NCI-H82 (cell line): ENCODE measurements at regions not wholly inside any gene's neighbourhood (a gene's known extent, or its start where the extent isn't known, plus 50 kb on each side); places are given as distances from the start of the nearest gene placed in this dataset.
A peak's percentile ranks its signal among the peaks of the same experiment; 100 is the strongest.

Experiments
- DNase-seq: peaks from one replicate; lab custom pipeline; 2025; lab: John Stamatoyannopoulos, UW

DNA sequence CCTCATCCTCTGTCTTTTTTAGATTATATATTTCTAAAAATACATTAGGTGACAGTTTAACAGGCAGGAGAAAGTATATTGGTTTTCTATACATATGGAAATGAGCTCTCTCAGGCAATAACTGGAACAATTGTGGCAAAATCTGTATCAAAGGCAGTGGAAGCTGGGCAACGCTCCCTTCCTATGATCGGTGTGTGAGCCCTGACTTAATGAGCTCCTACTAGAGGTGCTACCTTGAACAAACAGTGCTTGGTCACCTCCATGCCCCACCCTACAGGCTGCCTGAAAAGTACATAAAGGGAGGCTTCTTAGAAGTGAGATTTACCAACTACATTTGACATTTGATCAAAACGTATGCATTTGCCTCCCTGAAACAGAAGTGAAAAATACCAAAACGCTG is 185.3 kb downstream of the EFNB2 start:
- no peak for DNase-seq

DNA sequence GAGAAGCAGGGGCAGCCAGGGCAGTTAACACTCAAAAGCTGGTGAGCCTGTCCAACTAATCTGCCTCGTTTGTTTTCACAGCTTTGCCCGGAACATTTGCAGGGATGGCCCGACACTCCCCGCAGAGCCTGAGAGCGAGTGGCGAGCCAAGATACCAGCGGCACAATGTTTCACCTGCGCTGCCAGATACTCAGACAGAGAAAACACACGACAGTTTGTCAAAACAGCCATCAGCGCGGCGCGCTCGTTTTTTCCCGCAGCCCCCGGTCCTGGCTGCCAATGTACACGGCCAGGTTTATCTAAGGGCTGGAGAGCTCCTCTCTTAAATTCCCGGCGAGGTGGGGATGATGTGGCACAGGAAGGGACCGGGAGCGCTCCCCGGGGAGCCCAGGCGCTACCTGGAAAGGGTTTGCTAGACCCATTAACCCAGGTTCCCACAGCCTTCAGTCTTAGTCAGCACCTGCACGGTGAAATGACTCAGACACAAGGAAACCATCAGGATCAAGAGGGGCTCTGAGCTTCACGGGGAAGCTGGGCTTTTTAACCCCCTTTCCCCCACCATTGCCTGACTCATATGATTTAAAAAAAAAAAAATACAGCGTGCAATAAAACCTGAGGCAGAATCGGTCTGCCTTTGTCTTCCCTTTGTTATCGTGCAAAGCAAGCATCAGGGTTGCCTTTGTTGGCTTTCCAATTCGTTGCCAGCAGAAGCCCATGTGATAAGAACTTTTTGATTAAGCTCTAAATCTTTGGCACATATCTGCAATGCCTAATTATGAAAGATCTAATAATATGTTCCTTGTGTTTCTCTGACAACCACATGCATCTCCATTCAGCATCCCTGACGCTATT is 186.2 kb downstream of the EFNB2 start:
- DNase-seq: peak; percentile 66

DNA sequence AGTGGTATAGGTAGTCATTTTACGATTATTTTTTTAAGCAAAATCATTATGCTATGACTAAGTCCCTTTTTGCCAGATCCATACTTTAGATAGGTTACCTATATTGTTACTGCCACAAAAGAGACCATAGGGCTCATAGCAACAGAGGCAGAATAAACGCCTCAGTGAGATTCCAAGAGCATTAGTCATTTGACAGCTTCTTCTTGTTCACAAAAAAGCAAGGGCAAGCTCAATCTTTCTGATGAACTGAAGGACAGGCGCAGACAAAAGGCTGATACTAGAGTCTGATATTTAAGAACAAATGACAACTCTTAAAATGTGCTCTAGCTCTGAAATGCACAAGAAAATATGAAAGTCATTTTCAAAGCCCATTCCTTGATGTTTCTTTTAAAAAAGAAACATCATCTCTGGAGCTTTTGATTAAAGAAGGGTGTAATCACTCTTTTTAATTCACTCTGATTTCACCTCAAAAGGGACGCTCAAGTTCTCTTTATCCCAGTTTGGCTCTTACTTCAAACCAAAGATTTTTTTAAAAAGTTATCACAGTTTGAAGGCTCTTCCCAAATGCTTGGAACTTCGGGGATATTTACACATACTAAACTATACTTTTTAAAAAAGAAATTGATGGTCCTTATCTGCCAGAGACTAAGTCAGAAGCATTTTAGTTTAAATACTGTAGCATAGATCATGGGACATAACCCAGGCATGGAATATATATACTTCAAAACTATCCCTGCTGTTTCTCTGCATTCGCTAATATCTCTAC is 187.2 kb downstream of the EFNB2 start:
- DNase-seq: no peak

GRCh38 chr13:106344342-106344741 is 191.1 kb downstream of the EFNB2 start:
- no peak for DNase-seq

DNA sequence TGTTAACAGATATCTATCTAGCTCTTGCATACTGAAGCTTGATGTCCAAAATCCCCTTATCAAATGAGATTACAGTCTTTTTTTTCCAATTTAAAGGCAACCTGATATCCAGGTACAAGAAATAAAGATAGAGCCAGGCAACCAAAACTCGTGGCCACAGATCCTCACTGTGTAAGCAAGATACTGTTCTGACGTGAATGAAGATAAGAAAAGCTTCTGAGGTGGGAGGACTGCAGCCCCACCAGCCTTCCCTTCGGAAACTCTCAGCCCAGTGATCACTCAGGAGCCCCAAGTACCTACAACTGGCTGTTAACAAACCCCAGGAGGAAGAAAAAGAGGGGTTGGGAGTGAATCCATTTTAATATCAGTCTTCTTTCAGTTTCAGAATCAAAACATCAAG is 191.6 kb downstream of the EFNB2 start:
- DNase-seq: no peak

GRCh38 chr13:106340249-106340648 is 195.2 kb downstream of the EFNB2 start:
- DNase-seq: no peak

- no peak for DNase-seq
Observed at GRCh38 chr13:106337096-106337850, 198.2 kb downstream of the EFNB2 start.

DNA sequence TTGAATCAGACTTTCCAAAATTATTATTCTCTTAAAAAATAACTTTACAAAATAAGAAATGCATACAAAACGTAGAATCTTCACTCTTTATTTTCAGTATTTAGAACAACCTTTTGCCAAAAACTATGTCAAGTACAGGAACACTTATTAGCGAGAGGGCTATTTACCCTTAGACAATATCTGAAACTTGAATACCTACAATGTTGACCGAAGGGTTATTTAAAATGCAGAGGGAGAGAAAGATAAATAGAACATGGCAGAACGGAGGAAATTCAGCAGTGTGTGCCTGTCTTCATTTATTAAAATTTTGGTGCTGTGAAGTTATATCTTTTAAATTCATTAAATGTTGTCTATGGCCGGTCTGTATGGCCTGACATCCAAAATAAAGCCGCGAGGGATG is 198.8 kb downstream of the EFNB2 start:
- DNase-seq: no peak

DNA sequence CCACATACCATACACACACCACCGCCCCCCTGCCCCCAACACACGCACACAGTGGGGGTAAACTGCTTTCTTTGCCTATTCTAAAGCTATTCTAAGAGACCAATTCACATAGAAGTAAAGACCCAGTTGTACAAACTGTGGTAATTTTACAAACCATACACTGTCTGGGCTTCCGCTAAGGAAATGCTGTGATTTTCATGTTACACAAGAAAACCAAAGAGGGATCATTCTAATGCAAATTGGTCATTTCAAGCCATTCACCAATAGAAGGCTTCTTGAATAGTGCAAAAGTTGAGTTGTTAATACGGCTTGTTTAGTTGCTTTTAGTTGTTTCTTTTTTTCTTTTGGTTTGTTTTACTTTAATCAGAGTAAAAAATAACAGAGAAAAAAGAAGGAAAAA is 202.8 kb downstream of the EFNB2 start:
- DNase-seq: no peak

- no peak for DNase-seq
Observed at GRCh38 chr13:106331116-106331515, 204.3 kb downstream of the EFNB2 start.

GRCh38 chr13:106329941-106330340 is 205.5 kb downstream of the EFNB2 start:
- no peak for DNase-seq

DNA sequence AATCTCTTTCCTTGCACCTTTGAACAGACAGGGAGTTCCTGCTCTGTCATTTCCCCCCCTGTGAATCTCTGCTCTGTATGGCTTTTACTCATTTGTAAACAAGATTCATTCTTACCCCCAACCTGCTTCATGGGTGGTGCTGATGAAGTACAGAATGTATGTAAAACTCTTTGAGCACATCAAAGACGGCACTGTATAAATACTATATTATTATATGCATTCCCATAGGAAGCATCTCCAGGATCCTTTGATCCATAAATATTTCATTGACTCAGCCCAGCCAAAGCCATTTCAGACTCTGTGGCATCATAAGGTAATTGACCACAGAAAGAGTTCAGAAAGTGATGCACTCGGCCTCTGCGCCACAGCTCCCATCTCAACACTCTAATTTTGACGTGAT is 208.7 kb downstream of the EFNB2 start:
- no peak for DNase-seq

DNA sequence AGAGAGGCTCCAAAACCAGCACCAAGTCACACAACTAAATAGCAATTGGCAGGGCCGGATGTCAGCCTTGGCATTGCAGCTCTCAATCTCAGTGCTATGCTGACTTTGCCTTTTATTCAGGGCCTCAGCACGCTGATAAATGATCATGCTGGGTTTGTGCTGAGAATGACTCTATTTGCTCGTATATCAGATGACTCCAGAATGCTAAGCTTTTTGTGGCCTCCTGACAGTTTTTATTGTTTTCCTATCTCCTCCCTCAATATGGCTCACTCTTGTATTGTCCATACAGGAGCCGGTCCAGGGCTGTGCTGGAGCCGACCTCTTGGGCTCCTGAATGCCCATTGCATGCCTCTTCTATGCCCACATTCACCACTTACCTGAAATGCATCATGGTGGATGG is 211.0 kb downstream of the EFNB2 start:
- DNase-seq: no peak

DNA sequence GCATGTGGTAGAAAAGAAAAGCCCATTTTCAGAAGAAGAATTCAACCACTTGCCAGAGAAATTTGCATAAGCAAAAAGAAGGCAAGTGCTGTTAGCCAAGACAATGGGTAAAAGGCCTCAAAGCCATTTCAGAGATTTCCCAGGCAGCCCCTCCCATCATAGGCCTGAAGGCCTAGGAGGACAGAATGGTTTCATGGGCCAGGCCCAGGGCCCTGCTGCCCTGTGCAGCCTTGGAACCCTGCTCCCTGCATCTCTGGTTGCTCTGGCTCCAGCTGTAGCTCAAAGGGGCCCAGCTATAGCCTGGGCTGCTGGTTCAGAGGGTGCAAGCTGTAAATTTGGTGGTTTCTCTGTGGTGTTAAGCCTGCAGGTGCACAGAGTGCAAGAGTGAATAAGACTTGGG is 212.8 kb downstream of the EFNB2 start:
- no peak for DNase-seq

- no peak for DNase-seq
Observed at GRCh38 chr13:106318941-106319411, 216.5 kb downstream of the EFNB2 start.

DNA sequence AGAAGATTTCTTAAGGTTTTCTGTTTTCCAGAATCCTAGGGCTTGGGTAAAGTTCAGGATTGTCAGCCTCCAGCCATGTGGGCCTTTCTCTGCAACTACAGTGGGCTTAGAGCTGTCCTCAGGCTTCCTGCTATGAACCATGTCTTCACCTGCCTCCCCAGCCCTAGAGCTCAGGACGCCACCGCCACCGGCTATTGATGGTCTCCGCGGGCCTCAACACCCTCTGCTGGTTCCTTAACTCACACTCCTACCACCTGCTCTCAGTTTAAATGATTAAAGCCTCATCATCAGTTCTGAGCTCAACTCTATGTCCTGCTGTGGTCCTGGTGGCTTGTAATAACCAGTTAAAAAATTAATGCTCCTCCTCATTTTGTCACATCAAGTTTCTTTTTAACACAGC is 221.0 kb downstream of the EFNB2 start:
- DNase-seq: peak; percentile 31

GRCh38 chr13:106311004-106311403 is 224.5 kb downstream of the EFNB2 start:
- no peak for DNase-seq

- no peak for DNase-seq
Observed at GRCh38 chr13:106310291-106310865, 225.1 kb downstream of the EFNB2 start.

GRCh38 chr13:106306748-106307277 is 228.6 kb downstream of the EFNB2 start:
- DNase-seq: peak; percentile 96

GRCh38 chr13:106302843-106303242 is 232.6 kb downstream of the EFNB2 start:
- DNase-seq: no peak

DNA sequence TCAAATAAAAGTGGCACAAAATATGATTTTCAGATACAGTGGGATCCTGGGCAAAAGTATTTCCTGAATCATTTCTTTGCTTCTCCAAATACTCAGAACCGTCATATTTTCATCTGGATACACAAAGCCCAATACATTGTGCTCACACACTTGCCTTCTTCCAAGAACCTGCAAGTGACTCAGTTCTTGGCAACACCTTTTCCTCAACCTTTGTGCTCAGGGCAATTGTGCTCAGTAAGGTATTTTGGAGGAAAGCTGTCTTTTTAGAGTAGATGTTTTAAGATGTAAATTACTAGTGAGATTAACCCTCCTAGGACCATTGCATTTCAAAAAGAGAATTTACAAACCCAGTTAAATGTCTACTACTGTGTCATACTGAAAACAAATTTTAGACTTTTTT is 233.5 kb downstream of the EFNB2 start:
- DNase-seq: no peak

DNA sequence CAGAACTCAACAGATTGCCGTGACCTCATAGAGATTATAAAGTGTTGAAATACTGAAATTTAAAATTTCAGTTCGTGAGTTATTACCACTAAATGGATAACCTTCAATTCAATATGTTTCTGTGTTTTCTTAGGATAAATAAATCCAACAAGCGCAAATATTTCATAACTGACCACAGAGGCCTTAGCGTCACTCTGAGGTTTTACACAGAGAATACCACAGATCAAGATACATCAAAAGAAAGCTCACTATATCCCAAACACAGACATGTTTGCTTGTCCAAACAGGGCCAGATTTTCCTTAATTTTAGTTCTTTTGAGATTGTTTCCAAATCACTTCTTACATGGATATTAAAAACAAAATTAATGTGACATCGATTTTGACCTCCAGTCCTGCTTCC is 235.8 kb downstream of the EFNB2 start:
- DNase-seq: no peak
